B cell (primary cell): ENCODE measurements at regions not wholly inside any gene's neighbourhood (a gene's known extent, or its start where the extent isn't known, plus 50 kb on each side); places are given as distances from the start of the nearest gene placed in this dataset.

Experiments
- ATAC-seq: fragments of 200-7000 bp; cut with Tn5 transposase; one replicate; pipeline ENCODE4 v1.10.0; 2021; ENCODE audit warnings: low read depth, mild to moderate bottlenecking, moderate number of reproducible peaks, moderate library complexity
- CTCF ChIA-PET: fragments of 350-600 bp; sonication (Branson Sonifier 250); formaldehyde crosslinking; loops from one replicate; lab custom pipeline; 2021; ENCODE audit warnings: antibody characterized with exemption, inconsistent platforms; lab: Charles Lee
- POLR2A ChIA-PET: fragments of 350-600 bp; sonication (Branson Sonifier 250); formaldehyde crosslinking; loops from one replicate; lab custom pipeline; 2021; ENCODE audit warnings: antibody characterized with exemption; lab: Charles Lee
- DNase-seq: peaks from one replicate; pipeline ENCODE4 v3.0.0; 2013
- H2AFZ ChIP-seq: 2 replicates; pipeline ENCODE4 v1.6.1; 2012; ENCODE audit warnings: mild to moderate bottlenecking, low read depth, low read length; ENCODE audit not compliant: insufficient read depth, poor library complexity, severe bottlenecking
- H3K27ac ChIP-seq, 2 donors: 1 replicate in 1 of 2; 2 replicates in 1 of 2; pipeline ENCODE4 v1.5.1; 2012 to 2013; ENCODE audit warnings: low read length in 2 of 2, mild to moderate bottlenecking in 2 of 2, moderate library complexity in 1 of 2
- H3K27me3 ChIP-seq, 4 experiments: fragments of 200-600 bp in 1 of 4; sonication (generic) in 1 of 4; replicated peaks in 1 of 4; 1 replicate in 2 of 4; 2 replicates in 2 of 4; pipeline versions ENCODE4 v1.6.1 to v1.7.0; 2013 to 2016; ENCODE audit warnings: low read length in 3 of 4, mild to moderate bottlenecking in 2 of 4, mixed read lengths in 1 of 4, moderate library complexity in 1 of 4; ENCODE audit not compliant: insufficient read depth in 4 of 4, control insufficient read depth in 3 of 4; ENCODE audit errors: control extremely low read depth in 1 of 4
- H3K36me3 ChIP-seq, 2 experiments: replicated peaks in 1 of 2; 1 replicate in 1 of 2; 2 replicates in 1 of 2; pipeline versions ENCODE4 v1.6.1 to v1.7.1; 2013; ENCODE audit warnings: low read length in 1 of 2; ENCODE audit not compliant: insufficient read depth in 2 of 2, control insufficient read depth in 1 of 2; ENCODE audit errors: control extremely low read depth in 1 of 2, extremely low read depth in 1 of 2
- H3K4me1 ChIP-seq, 2 donors: fragments of 200-600 bp in 1 of 2; sonication (generic) in 1 of 2; 1 replicate in 1 of 2; 2 replicates in 1 of 2; pipeline versions ENCODE4 v1.5.1 to v1.6.1; 2013 to 2017; ENCODE audit warnings: low read length in 2 of 2; ENCODE audit not compliant: control insufficient read depth in 2 of 2, insufficient read depth in 2 of 2
- H3K4me2 ChIP-seq: replicated peaks from 2 replicates; pipeline ENCODE3; 2012; ENCODE audit warnings: mild to moderate bottlenecking, low read depth, low read length; ENCODE audit not compliant: poor library complexity, severe bottlenecking
- H3K4me3 ChIP-seq, 5 experiments: fragments of 200-600 bp in 1 of 5; sonication (generic) in 1 of 5; 1 replicate in 3 of 5; 2 replicates in 2 of 5; pipeline versions ENCODE4 v1.5.1 to v1.7.0; 2011 to 2016; ENCODE audit warnings: low read length in 4 of 5, mild to moderate bottlenecking in 4 of 5, low read depth in 2 of 5, control low read depth in 1 of 5, moderate library complexity in 1 of 5; ENCODE audit not compliant: insufficient read depth in 1 of 5; ENCODE audit errors: control extremely low read depth in 1 of 5, extremely low read depth in 1 of 5
- H3K79me2 ChIP-seq: fragments of 200-600 bp; sonication (generic); one replicate; pipeline ENCODE4 v1.6.0; 2016; ENCODE audit warnings: low read length; ENCODE audit not compliant: control insufficient read depth, insufficient read depth
- H3K9ac ChIP-seq: fragments of 200-600 bp; sonication (generic); 2 replicates; pipeline ENCODE4 v1.6.1; 2017; ENCODE audit warnings: mild to moderate bottlenecking, low read length, moderate library complexity
- H3K9me3 ChIP-seq, 3 donors: one replicate each; pipeline versions ENCODE4 v1.6.1 to v1.7.1; 2013; ENCODE audit warnings: low read length in 2 of 3; ENCODE audit not compliant: control insufficient read depth in 2 of 3, insufficient read depth in 1 of 3; ENCODE audit errors: control extremely low read depth in 1 of 3
- H4K20me1 ChIP-seq: 2 replicates; pipeline ENCODE4 v1.6.0; 2012; ENCODE audit warnings: mild to moderate bottlenecking, low read length; ENCODE audit not compliant: insufficient read depth, control insufficient read depth, poor library complexity, severe bottlenecking
- H3K27ac Mint-ChIP-seq: one replicate; pipeline ENCODE4 v1.8.0; 2021; ENCODE audit warnings: mixed read lengths
- H3K27me3 Mint-ChIP-seq: one replicate; pipeline ENCODE4 v1.8.0; 2021; ENCODE audit warnings: mixed read lengths
- H3K4me1 Mint-ChIP-seq: one replicate; pipeline ENCODE4 v1.8.0; 2021; ENCODE audit warnings: mixed read lengths
- H3K4me3 Mint-ChIP-seq: one replicate; pipeline ENCODE4 v1.8.0; 2021; ENCODE audit warnings: mixed read lengths
- H3K9me3 Mint-ChIP-seq: one replicate; pipeline ENCODE4 v1.8.0; 2022; ENCODE audit warnings: mixed read lengths; ENCODE audit not compliant: insufficient read depth
- CTCF ChIP-seq: fragments of 200-600 bp; IDR thresholded peaks from one replicate; pipeline ENCODE4 v1.8.0; 2022; ENCODE audit warnings: antibody characterized with exemption, mild to moderate bottlenecking
- EZH2 ChIP-seq: IDR thresholded peaks from 2 replicates; pipeline ENCODE4 v1.6.1; 2012; ENCODE audit warnings: borderline replicate concordance, low read depth, mild to moderate bottlenecking, moderate library complexity, low read length; ENCODE audit not compliant: insufficient read depth, poor library complexity, severe bottlenecking
- WGBS: methylation state at CpG from one replicate; pipeline ENCODE4 v1.1.5; 2013; ENCODE audit warnings: missing lambda C conversion rate; ENCODE audit not compliant: insufficient coverage; 5-methylcytosine and 5-hydroxymethylcytosine counted together
- intact Hi-C: fragments of 100-400 bp; cut with micrococcal nuclease; formaldehyde crosslinking; loops from one replicate; pipeline ENCODE4 v1.10.0; 2022

GRCh38 chr18:39994498-39994897, 1960.5 kb upstream of the PIK3C3 start:
- H3K27me3 ChIP-seq = no peaks in the 10 kb centered on the region
- H3K4me1 ChIP-seq = no peaks in the 10 kb centered on the region
- ChIA-PET CTCF (no interaction called here), POLR2A (no interaction called here)
- peaks cover 3% of the 10 kb centered on the region for H3K9me3 Mint-ChIP-seq
- H3K36me3 ChIP-seq = no peaks in the 10 kb centered on the region
- H3K27ac ChIP-seq = no peak overlapping the region
- no peaks in the 10 kb centered on the region for H3K4me1 Mint-ChIP-seq
- peaks cover 0 to 3% (median 0%) of the 10 kb centered on the region in 3 donors for H3K9me3 ChIP-seq
- H3K4me3 Mint-ChIP-seq = no peak overlapping the region
- H2AFZ ChIP-seq = no peak overlapping the region
- TF ChIP-seq CTCF = no peak
- TF ChIP-seq EZH2 = no peak
- H3K4me3 ChIP-seq = no peak overlapping the region
- intact Hi-C loops = no loop called here
- H3K27ac Mint-ChIP-seq = no peak overlapping the region
- H3K4me2 ChIP-seq = no peak overlapping the region
- ATAC-seq (no peak), DNase-seq (no peak)
- no CpG with 5 or more reads among the region's 2 CpGs for WGBS
- no peaks in the 10 kb centered on the region for H4K20me1 ChIP-seq
- H3K9ac ChIP-seq = no peak overlapping the region
- H3K27me3 Mint-ChIP-seq = no peaks in the 10 kb centered on the region
- H3K79me2 ChIP-seq = no peaks in the 10 kb centered on the region

GRCh38 chr18:39991696-39992265, 1963.3 kb upstream of the PIK3C3 start:
- TF ChIP-seq CTCF (no peak), EZH2 (no peak)
- no peaks in the 10 kb centered on the region for H3K79me2 ChIP-seq
- H3K4me2 ChIP-seq = no peak overlapping the region
- no peak overlapping the region for H3K9ac ChIP-seq
- 76% methylated on average over 5 of the region's 6 CpGs for WGBS
- no peaks in the 10 kb centered on the region for H3K27me3 ChIP-seq
- no peak overlapping the region for H3K4me3 ChIP-seq
- ChIA-PET POLR2A (no interaction called here), CTCF (no interaction called here)
- H2AFZ ChIP-seq = no peak overlapping the region
- H3K4me1 ChIP-seq = no peaks in the 10 kb centered on the region
- Mint-ChIP-seq H3K4me3 (no peak overlapping the region), H3K4me1 (no peaks in the 10 kb centered on the region), H3K27me3 (no peaks in the 10 kb centered on the region), H3K9me3 (peaks cover 3% of the 10 kb centered on the region), H3K27ac (no peak overlapping the region)
- no peak for DNase-seq
- intact Hi-C loops = no loop called here
- no peaks in the 10 kb centered on the region for H3K36me3 ChIP-seq
- no peaks in the 10 kb centered on the region for H3K9me3 ChIP-seq
- H3K27ac ChIP-seq = no peak overlapping the region
- ATAC-seq = no peak
- H4K20me1 ChIP-seq = no peaks in the 10 kb centered on the region
